K562 (cell line): ENCODE measurements at regions not wholly inside any gene's neighbourhood (a gene's known extent, or its start where the extent isn't known, plus 50 kb on each side); places are given as distances from the start of the nearest gene placed in this dataset.

Source experiments
- ATAC-seq: fragments of 200-7000 bp; cut with Tn5 transposase; 3 replicates; pipeline ENCODE4 v1.9.1; 2020; ENCODE audit warnings: moderate library complexity
- BruUV-seq: library from RNA; stranded (reverse); fragments of 400-500 nt; replicated peaks from 2 replicates; lab custom pipeline; 2021; lab: Mats Ljungman, UMichigan
- CTCF ChIA-PET: fragments of 300-600 bp; formaldehyde crosslinking; extraction: SDS; loops from one replicate; lab custom pipeline; 2021; ENCODE audit warnings: low intra/inter-chr PET ratio; lab: Yijun Ruan, JAX
- POLR2A ChIA-PET: fragments of 300-600, 350-650 bp; sonication (Branson Sonifier 250); formaldehyde crosslinking; extraction: SDS; loops from one replicate; lab custom pipeline; 2021; ENCODE audit warnings: antibody characterized with exemption, inconsistent platforms; lab: Yijun Ruan, JAX
- DNase-seq, 4 experiments: peaks; one replicate each; pipeline versions ENCODE4 v3.0.0 to v3.0.0-alpha.2; 2011 to 2018; ENCODE audit warnings: low spot score in 3 of 4, mixed read lengths in 3 of 4; ENCODE audit errors: extremely low read depth in 1 of 4
- FAIRE-seq: peaks from 2 replicates; lab custom pipeline; 2011; peaks lifted over from hg19 to GRCh38; lab: Jason Lieb, UNC
- H2AFZ ChIP-seq: 2 replicates; pipeline ENCODE4 v1.6.0; 2011; ENCODE audit warnings: low read depth, low read length, control low read depth, inconsistent platforms
- H3K27ac ChIP-seq: fragments of 200-600 bp; 3 replicates; pipeline ENCODE4 v1.8.0; 2011; ENCODE audit warnings: low read depth, mild to moderate bottlenecking, control low read depth, inconsistent platforms, low read length, moderate library complexity, mixed read lengths; ENCODE audit errors: extremely low read depth
- H3K27me3 ChIP-seq, 2 experiments: fragments of 300-600 bp in 1 of 2; 2 replicates in 1 of 2; 3 replicates in 1 of 2; pipeline versions ENCODE4 v1.6.0 to v1.8.0; 2011; ENCODE audit warnings: inconsistent platforms in 2 of 2, low read length in 2 of 2, mild to moderate bottlenecking in 1 of 2, mixed read lengths in 1 of 2, moderate library complexity in 1 of 2; ENCODE audit not compliant: control insufficient read depth in 2 of 2, insufficient read depth in 2 of 2
- H3K36me3 ChIP-seq: fragments of 300-600 bp; 3 replicates; pipeline ENCODE4 v1.8.0; 2011; ENCODE audit warnings: mild to moderate bottlenecking, low read length, inconsistent platforms; ENCODE audit not compliant: control insufficient read depth, insufficient read depth
- H3K4me1 ChIP-seq, 2 experiments: fragments of 200-600 bp in 1 of 2; replicated peaks in 1 of 2; 2 replicates in 1 of 2; 3 replicates in 1 of 2; pipeline versions ENCODE4 v1.5.1 to v1.8.0; 2011; ENCODE audit warnings: inconsistent platforms in 2 of 2, low read length in 2 of 2, mild to moderate bottlenecking in 1 of 2, mixed read lengths in 1 of 2, moderate library complexity in 1 of 2; ENCODE audit not compliant: control insufficient read depth in 2 of 2, insufficient read depth in 2 of 2
- H3K4me2 ChIP-seq: 2 replicates; pipeline ENCODE4 v1.6.1; 2011; ENCODE audit warnings: low read length, control low read depth, inconsistent platforms, mixed read lengths; ENCODE audit not compliant: insufficient read depth
- H3K4me3 ChIP-seq: fragments of 200-600 bp; sonication (generic), shearing (Covaris generic); 2 replicates; pipeline ENCODE4 v1.5.1; 2016; ENCODE audit warnings: control low read depth, inconsistent platforms
- H3K79me2 ChIP-seq: fragments of 200-600 bp; 3 replicates; pipeline ENCODE4 v1.8.0; 2011; ENCODE audit warnings: low read length, inconsistent platforms; ENCODE audit not compliant: control insufficient read depth, insufficient read depth
- H3K9ac ChIP-seq, 2 experiments: 2 replicates each; pipeline versions ENCODE4 v1.6.0 to v1.6.1; 2011; ENCODE audit warnings: low read depth in 2 of 2, low read length in 2 of 2, control low read depth in 1 of 2, inconsistent platforms in 1 of 2, mild to moderate bottlenecking in 1 of 2, mixed read lengths in 1 of 2; ENCODE audit not compliant: insufficient read depth in 1 of 2
- H3K9me1 ChIP-seq: one replicate; pipeline ENCODE4 v1.6.0; 2011; ENCODE audit warnings: inconsistent platforms, mild to moderate bottlenecking, low read length, moderate library complexity; ENCODE audit not compliant: control insufficient read depth, insufficient read depth
- H3K9me3 ChIP-seq: replicated peaks from 2 replicates; pipeline ENCODE4 v1.5.1; 2011; ENCODE audit warnings: low read depth, low read length, inconsistent platforms; ENCODE audit not compliant: control insufficient read depth, insufficient read depth
- H4K20me1 ChIP-seq: replicated peaks from 2 replicates; pipeline ENCODE4 v1.6.1; 2011; ENCODE audit warnings: low read length, inconsistent platforms, mixed read lengths; ENCODE audit not compliant: control insufficient read depth, insufficient read depth
- CHD4 ChIP-seq: fragments of 200-600 bp; sonication (generic); IDR thresholded peaks from 3 replicates; pipeline ENCODE4 v1.6.1; 2012; ENCODE audit warnings: low read depth, mild to moderate bottlenecking, mixed read lengths, low read length, inconsistent platforms; ENCODE audit not compliant: insufficient read depth, insufficient replicate concordance, poor library complexity, severe bottlenecking
- EWSR1 ChIP-seq: fragments of 450-650 bp; IDR thresholded peaks from 2 replicates; pipeline ENCODE4 v1.6.1; 2018; ENCODE audit warnings: borderline replicate concordance, mild to moderate bottlenecking, low read depth, moderate library complexity; ENCODE audit not compliant: partially characterized antibody
- HSF4 ChIP-seq: fragments of 250-450 bp; sonication (Bioruptor Pico); IDR thresholded peaks from 2 replicates; pipeline ENCODE4 v2.1.2; 2022; ENCODE audit warnings: mild to moderate bottlenecking, moderate library complexity, borderline replicate concordance
- LEF1 ChIP-seq: fragments of 450-650 bp; IDR thresholded peaks from 2 replicates; pipeline ENCODE4 v1.6.1; 2016; ENCODE audit warnings: mild to moderate bottlenecking
- MAZ ChIP-seq, 2 experiments: fragments of 450-650 bp in 1 of 2; sonication (generic) in 1 of 2; formaldehyde crosslinking; IDR thresholded peaks in 1 of 2; conservative IDR thresholded peaks in 1 of 2; 2 replicates each; pipeline versions ENCODE4 v1.4.0 to v1.5.0; 2020; ENCODE audit warnings: mild to moderate bottlenecking in 1 of 2, missing genetic modification reagents in 1 of 2
- SAP30 ChIP-seq: fragments of 200-600 bp; sonication (generic); IDR thresholded peaks from 2 replicates; pipeline ENCODE4 v1.6.1; 2012; ENCODE audit warnings: borderline replicate concordance, low read depth, mild to moderate bottlenecking, moderate library complexity, low read length, control low read depth, inconsistent platforms; ENCODE audit not compliant: insufficient read depth, poor library complexity, severe bottlenecking
- TEAD4 ChIP-seq, 2 experiments: sonication (generic) in 1 of 2; formaldehyde crosslinking in 1 of 2; IDR thresholded peaks; 2 replicates each; pipeline versions ENCODE4 v1.6.1 to v1.8.0; 2012 to 2022; ENCODE audit warnings: borderline replicate concordance in 1 of 2, inconsistent platforms in 1 of 2, low read length in 1 of 2, mild to moderate bottlenecking in 1 of 2, missing genetic modification reagents in 1 of 2
- ZZZ3 ChIP-seq: fragments of 450-650 bp; IDR thresholded peaks from 2 replicates; pipeline ENCODE4 v1.6.1; 2016; ENCODE audit warnings: antibody characterized with exemption, mild to moderate bottlenecking, moderate library complexity
- WGBS: fragments of 100-300 bp; shearing (Covaris generic); methylation state at CpG from one replicate; pipeline ENCODE4 v1.1.6; 2016; ENCODE audit warnings: low coverage, mixed read lengths; ENCODE audit not compliant: insufficient coverage; ENCODE audit errors: missing lambda C conversion rate; 5-methylcytosine and 5-hydroxymethylcytosine counted together
- in situ Hi-C: fragments of 300-500 bp; cut with MboI; formaldehyde crosslinking; loops from 4 replicates; pipeline ENCODE4 v1.15.0; 2018; ENCODE audit warnings: inconsistent platforms, mixed read lengths
- intact Hi-C: fragments of 100-400 bp; cut with micrococcal nuclease; formaldehyde crosslinking; loops from 2 replicates; pipeline ENCODE4 v1.14.2; 2022
- TF ChIP-seq, protein P1 (sequence below), 2 experiments: fragments of 450-650 bp in 1 of 2; IDR thresholded peaks; 2 replicates each; pipeline ENCODE4 v1.6.1; 2011 to 2017; ENCODE audit warnings: low read depth in 2 of 2, antibody characterized with exemption in 1 of 2, borderline replicate concordance in 1 of 2, low read length in 1 of 2, mild to moderate bottlenecking in 1 of 2, mixed read lengths in 1 of 2; ENCODE audit not compliant: control insufficient read depth in 1 of 2
- TF ChIP-seq, protein P2 (sequence below), 3 experiments: fragments of 200-800 bp in 1 of 3; fragments of 250-450 bp in 1 of 3; fragments of 450-650 bp in 1 of 3; sonication (Bioruptor Pico) in 1 of 3; sonication (Bioruptor generic) in 1 of 3; formaldehyde crosslinking in 1 of 3; IDR thresholded peaks; 2 replicates each; pipeline versions ENCODE4 v1.6.1 to v1.8.0; 2016 to 2022; ENCODE audit warnings: mild to moderate bottlenecking in 2 of 3, missing genetic modification characterization in 2 of 3, missing compliant biosample characterization in 1 of 3, moderate library complexity in 1 of 3

DNA sequence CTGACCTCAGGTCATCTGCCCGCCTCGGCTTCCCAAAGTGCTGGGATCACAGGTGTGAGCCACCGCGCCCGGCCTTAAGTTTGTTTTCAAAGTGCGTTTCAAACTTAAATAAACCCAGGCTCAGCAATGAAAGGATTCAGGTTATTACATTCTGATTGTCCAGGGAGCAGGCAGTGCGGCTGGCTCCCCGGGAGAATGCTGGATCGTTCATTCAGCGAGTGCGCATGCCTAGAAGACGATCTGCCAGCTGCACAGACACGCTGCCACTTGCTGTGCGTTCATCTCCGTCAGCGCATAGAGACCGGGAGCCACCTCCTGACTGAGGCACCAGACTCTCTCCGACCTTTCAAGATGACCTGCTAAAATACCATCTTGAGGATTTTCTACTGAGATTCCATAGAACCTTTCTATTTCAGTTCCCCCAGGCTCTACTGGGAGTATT lies 163.9 kb upstream of the ZNF217 start:
- WGBS: 83% methylated on average over 15 of the region's 18 CpGs
- H3K9me1 ChIP-seq: no peaks in the 10 kb centered on the region
- no peak overlapping the region for H3K4me3 ChIP-seq
- H3K4me2 ChIP-seq: no peak overlapping the region
- H3K36me3 ChIP-seq: no peaks in the 10 kb centered on the region
- POLR2A ChIA-PET: interaction anchor here (0.7 kb wide), 1 partner anchor 23 kb away, joined by 3 read pairs; no protein-coding TSS in a partner anchor
- H3K9ac ChIP-seq: no peak overlapping the region
- FAIRE-seq (no peak), DNase-seq (no peak), ATAC-seq (no peak)
- no peaks in the 10 kb centered on the region for H3K9me3 ChIP-seq
- H3K27me3 ChIP-seq: no peaks in the 10 kb centered on the region
- BruUV-seq: no TSS peak
- CTCF ChIA-PET: no interaction called here
- TF ChIP-seq, protein P1, sequence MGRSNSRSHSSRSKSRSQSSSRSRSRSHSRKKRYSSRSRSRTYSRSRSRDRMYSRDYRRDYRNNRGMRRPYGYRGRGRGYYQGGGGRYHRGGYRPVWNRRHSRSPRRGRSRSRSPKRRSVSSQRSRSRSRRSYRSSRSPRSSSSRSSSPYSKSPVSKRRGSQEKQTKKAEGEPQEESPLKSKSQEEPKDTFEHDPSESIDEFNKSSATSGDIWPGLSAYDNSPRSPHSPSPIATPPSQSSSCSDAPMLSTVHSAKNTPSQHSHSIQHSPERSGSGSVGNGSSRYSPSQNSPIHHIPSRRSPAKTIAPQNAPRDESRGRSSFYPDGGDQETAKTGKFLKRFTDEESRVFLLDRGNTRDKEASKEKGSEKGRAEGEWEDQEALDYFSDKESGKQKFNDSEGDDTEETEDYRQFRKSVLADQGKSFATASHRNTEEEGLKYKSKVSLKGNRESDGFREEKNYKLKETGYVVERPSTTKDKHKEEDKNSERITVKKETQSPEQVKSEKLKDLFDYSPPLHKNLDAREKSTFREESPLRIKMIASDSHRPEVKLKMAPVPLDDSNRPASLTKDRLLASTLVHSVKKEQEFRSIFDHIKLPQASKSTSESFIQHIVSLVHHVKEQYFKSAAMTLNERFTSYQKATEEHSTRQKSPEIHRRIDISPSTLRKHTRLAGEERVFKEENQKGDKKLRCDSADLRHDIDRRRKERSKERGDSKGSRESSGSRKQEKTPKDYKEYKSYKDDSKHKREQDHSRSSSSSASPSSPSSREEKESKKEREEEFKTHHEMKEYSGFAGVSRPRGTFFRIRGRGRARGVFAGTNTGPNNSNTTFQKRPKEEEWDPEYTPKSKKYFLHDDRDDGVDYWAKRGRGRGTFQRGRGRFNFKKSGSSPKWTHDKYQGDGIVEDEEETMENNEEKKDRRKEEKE (IDR thresholded peaks at IDR 0.05; ENCODE audit: borderline replicate concordance in 1 of 2, control insufficient read depth in 1 of 2, low read depth in 2 of 2, low read length in 1 of 2): peak in 1 of 2 experiments; percentile 62; a peak in 1 of 4 replicates
- TF ChIP-seq ZZZ3 (no peak), MAZ (CRISPR knock-in tag; conservative IDR thresholded peaks at IDR 0.05 in 1 of 2, IDR thresholded peaks at IDR 0.05 in 1 of 2) (no peak), EWSR1 (peak; percentile 62), LEF1 (no peak), SAP30 (no peak), HSF4 (no peak), TEAD4 (IDR thresholded peaks at IDR 0.05; ENCODE audit: low read length) (no peak), TEAD4 (CRISPR knock-in tag; IDR thresholded peaks at IDR 0.05; ENCODE audit: borderline replicate concordance) (no peak), CHD4 (no peak)
- TF ChIP-seq, protein P2, sequence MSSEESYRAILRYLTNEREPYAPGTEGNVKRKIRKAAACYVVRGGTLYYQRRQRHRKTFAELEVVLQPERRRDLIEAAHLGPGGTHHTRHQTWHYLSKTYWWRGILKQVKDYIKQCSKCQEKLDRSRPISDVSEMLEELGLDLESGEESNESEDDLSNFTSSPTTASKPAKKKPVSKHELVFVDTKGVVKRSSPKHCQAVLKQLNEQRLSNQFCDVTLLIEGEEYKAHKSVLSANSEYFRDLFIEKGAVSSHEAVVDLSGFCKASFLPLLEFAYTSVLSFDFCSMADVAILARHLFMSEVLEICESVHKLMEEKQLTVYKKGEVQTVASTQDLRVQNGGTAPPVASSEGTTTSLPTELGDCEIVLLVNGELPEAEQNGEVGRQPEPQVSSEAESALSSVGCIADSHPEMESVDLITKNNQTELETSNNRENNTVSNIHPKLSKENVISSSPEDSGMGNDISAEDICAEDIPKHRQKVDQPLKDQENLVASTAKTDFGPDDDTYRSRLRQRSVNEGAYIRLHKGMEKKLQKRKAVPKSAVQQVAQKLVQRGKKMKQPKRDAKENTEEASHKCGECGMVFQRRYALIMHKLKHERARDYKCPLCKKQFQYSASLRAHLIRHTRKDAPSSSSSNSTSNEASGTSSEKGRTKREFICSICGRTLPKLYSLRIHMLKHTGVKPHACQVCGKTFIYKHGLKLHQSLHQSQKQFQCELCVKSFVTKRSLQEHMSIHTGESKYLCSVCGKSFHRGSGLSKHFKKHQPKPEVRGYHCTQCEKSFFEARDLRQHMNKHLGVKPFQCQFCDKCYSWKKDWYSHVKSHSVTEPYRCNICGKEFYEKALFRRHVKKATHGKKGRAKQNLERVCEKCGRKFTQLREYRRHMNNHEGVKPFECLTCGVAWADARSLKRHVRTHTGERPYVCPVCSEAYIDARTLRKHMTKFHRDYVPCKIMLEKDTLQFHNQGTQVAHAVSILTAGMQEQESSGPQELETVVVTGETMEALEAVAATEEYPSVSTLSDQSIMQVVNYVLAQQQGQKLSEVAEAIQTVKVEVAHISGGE (CRISPR knock-in tag; IDR thresholded peaks at IDR 0.05): peak in 1 of 3 experiments; percentile 94; a peak in 2 of 6 replicates
- H3K27ac ChIP-seq: no peak overlapping the region
- in situ Hi-C loops (no loop called here), intact Hi-C loops (no loop called here)
- H4K20me1 ChIP-seq: no peaks in the 10 kb centered on the region
- H3K79me2 ChIP-seq: no peaks in the 10 kb centered on the region
- peaks cover 3 to 20% of the 10 kb centered on the region in 2 experiments; a peak in 3 of 5 replicates for H3K4me1 ChIP-seq
- no peak overlapping the region for H2AFZ ChIP-seq
